H1 (cell line): ENCODE measurements at regions not wholly inside any gene's neighbourhood (a gene's known extent, or its start where the extent isn't known, plus 50 kb on each side); places are given as distances from the start of the nearest gene placed in this dataset.

ENCODE experiments used
- CTCF ChIA-PET: fragments of 300-600 bp; sonication (Branson Sonifier 250); formaldehyde crosslinking; loops from one replicate; lab custom pipeline; 2021; ENCODE audit not compliant: partially characterized antibody; lab: Charles Lee
- POLR2A ChIA-PET: fragments of 300-600 bp; sonication (Branson Sonifier 250); formaldehyde crosslinking; loops from one replicate; lab custom pipeline; 2021; ENCODE audit warnings: inconsistent platforms; ENCODE audit not compliant: partially characterized antibody; lab: Charles Lee
- DNase-seq, 2 experiments: peaks; one replicate each; pipeline versions ENCODE4 v3.0.0 to v3.0.0-alpha.2; 2010 to 2022; ENCODE audit warnings: low spot score in 2 of 2, low read depth in 1 of 2, mixed read lengths in 1 of 2
- FAIRE-seq: peaks from 2 replicates; lab custom pipeline; 2011; peaks lifted over from hg19 to GRCh38; lab: Jason Lieb, UNC
- H2AFZ ChIP-seq: 2 replicates; pipeline ENCODE4 v1.8.1; 2012; ENCODE audit warnings: low read length, inconsistent platforms
- H2AK5ac ChIP-seq: 2 replicates; pipeline ENCODE4 v1.6.1; 2013; ENCODE audit warnings: low read depth, low read length
- H2BK120ac ChIP-seq: replicated peaks from 2 replicates; pipeline ENCODE3; 2013; ENCODE audit warnings: low read depth, low read length, inconsistent platforms
- H2BK12ac ChIP-seq: 2 replicates; pipeline ENCODE4 v1.6.1; 2013; ENCODE audit warnings: low read depth, low read length
- H2BK15ac ChIP-seq: 2 replicates; pipeline ENCODE4 v1.6.1; 2013; ENCODE audit warnings: low read length
- H2BK20ac ChIP-seq: 2 replicates; pipeline ENCODE4 v1.6.1; 2013; ENCODE audit warnings: low read length
- H2BK5ac ChIP-seq: 2 replicates; pipeline ENCODE4 v1.6.1; 2013; ENCODE audit warnings: low read depth, low read length
- H3K14ac ChIP-seq: 2 replicates; pipeline ENCODE4 v1.6.1; 2013; ENCODE audit warnings: inconsistent platforms; ENCODE audit not compliant: insufficient read length
- H3K18ac ChIP-seq: 2 replicates; pipeline ENCODE4 v1.6.1; 2013; ENCODE audit warnings: low read length; ENCODE audit errors: extremely low read depth
- H3K23ac ChIP-seq: 2 replicates; pipeline ENCODE4 v1.6.1; 2013; ENCODE audit warnings: inconsistent platforms; ENCODE audit not compliant: insufficient read length
- H3K23me2 ChIP-seq: 2 replicates; pipeline ENCODE4 v1.6.1; 2013; ENCODE audit warnings: low read depth, low read length
- H3K27ac ChIP-seq: 2 replicates; pipeline ENCODE4 v1.6.1; 2011; ENCODE audit warnings: low read depth, low read length, inconsistent platforms
- H3K27me3 ChIP-seq, 4 experiments: replicated peaks in 1 of 4; 1 replicate in 1 of 4; 2 replicates in 3 of 4; pipeline versions ENCODE4 v1.6.1 to v1.8.1; 2011 to 2013; ENCODE audit warnings: low read length in 3 of 4, mild to moderate bottlenecking in 3 of 4, inconsistent platforms in 2 of 4, mixed read lengths in 2 of 4, moderate library complexity in 1 of 4; ENCODE audit not compliant: control insufficient read depth in 3 of 4, insufficient read depth in 3 of 4; ENCODE audit errors: extremely low read depth in 1 of 4
- H3K36me3 ChIP-seq, 4 experiments: 2 replicates each; pipeline versions ENCODE4 v1.6.1 to v1.8.1; 2011 to 2013; ENCODE audit warnings: mild to moderate bottlenecking in 4 of 4, low read length in 3 of 4, moderate library complexity in 2 of 4, control low read depth in 1 of 4, inconsistent platforms in 1 of 4; ENCODE audit not compliant: insufficient read depth in 4 of 4, control insufficient read depth in 2 of 4
- H3K4ac ChIP-seq: replicated peaks from 2 replicates; pipeline ENCODE3; 2013; ENCODE audit warnings: low read length, low read depth, mixed read lengths, inconsistent platforms; ENCODE audit not compliant: insufficient read length
- H3K4me1 ChIP-seq, 4 experiments: replicated peaks in 1 of 4; 1 replicate in 1 of 4; 2 replicates in 3 of 4; pipeline versions ENCODE4 v1.6.1 to v1.8.1; 2011 to 2013; ENCODE audit warnings: low read length in 3 of 4, inconsistent platforms in 2 of 4, mixed read lengths in 1 of 4; ENCODE audit not compliant: insufficient read depth in 4 of 4, control insufficient read depth in 3 of 4
- H3K4me2 ChIP-seq, 2 experiments: 2 replicates each; pipeline versions ENCODE4 v1.6.1 to v1.8.1; 2011 to 2013; ENCODE audit warnings: low read depth in 2 of 2, low read length in 2 of 2, control low read depth in 1 of 2, inconsistent platforms in 1 of 2, mild to moderate bottlenecking in 1 of 2; ENCODE audit not compliant: insufficient read depth in 1 of 2
- H3K4me3 ChIP-seq, 4 experiments: fragments of 200-600, 300-600 bp in 1 of 4; sonication (generic), shearing (Covaris generic), sonication (Bioruptor Twin) in 1 of 4; 2 replicates each; pipeline versions ENCODE4 v1.5.1 to v1.8.1; 2011 to 2016; ENCODE audit warnings: low read length in 4 of 4, low read depth in 3 of 4, control low read depth in 2 of 4, inconsistent platforms in 2 of 4, mild to moderate bottlenecking in 2 of 4, mixed read lengths in 1 of 4, moderate library complexity in 1 of 4; ENCODE audit not compliant: insufficient read depth in 2 of 4; ENCODE audit errors: extremely low read depth in 1 of 4
- H3K56ac ChIP-seq: replicated peaks from 2 replicates; pipeline ENCODE3; 2013; ENCODE audit warnings: low read depth, mild to moderate bottlenecking, mixed read lengths, low read length, inconsistent platforms; ENCODE audit not compliant: insufficient read length
- H3K79me1 ChIP-seq: 2 replicates; pipeline ENCODE4 v1.6.1; 2013; ENCODE audit warnings: low read depth, low read length, control low read depth
- H3K79me2 ChIP-seq, 2 experiments: 2 replicates each; pipeline versions ENCODE4 v1.6.1 to v1.8.1; 2012 to 2013; ENCODE audit warnings: low read length in 2 of 2, mild to moderate bottlenecking in 2 of 2, inconsistent platforms in 1 of 2; ENCODE audit not compliant: insufficient read depth in 2 of 2, control insufficient read depth in 1 of 2
- H3K9ac ChIP-seq, 4 experiments: replicated peaks in 1 of 4; 1 replicate in 1 of 4; 2 replicates in 3 of 4; pipeline versions ENCODE4 v1.6.1 to v1.8.1; 2011 to 2013; ENCODE audit warnings: low read depth in 3 of 4, low read length in 3 of 4, control low read depth in 2 of 4, mild to moderate bottlenecking in 2 of 4, moderate library complexity in 2 of 4, inconsistent platforms in 1 of 4; ENCODE audit errors: extremely low read depth in 1 of 4
- H3K9me3 ChIP-seq, 2 experiments: 2 replicates each; pipeline versions ENCODE4 v1.6.1 to v1.8.1; 2012 to 2013; ENCODE audit warnings: mild to moderate bottlenecking in 2 of 2, moderate library complexity in 2 of 2, control low read depth in 1 of 2, inconsistent platforms in 1 of 2, low read depth in 1 of 2, low read length in 1 of 2, mixed read lengths in 1 of 2; ENCODE audit not compliant: insufficient read depth in 2 of 2
- H4K20me1 ChIP-seq, 2 experiments: replicated peaks in 1 of 2; 2 replicates each; pipeline versions ENCODE3 to v1.8.1; 2011 to 2013; ENCODE audit warnings: inconsistent platforms in 2 of 2, low read length in 2 of 2, mild to moderate bottlenecking in 1 of 2; ENCODE audit not compliant: insufficient read depth in 2 of 2, control insufficient read depth in 1 of 2
- H4K5ac ChIP-seq: 2 replicates; pipeline ENCODE4 v1.6.1; 2013; ENCODE audit warnings: low read length, low read depth, mixed read lengths, inconsistent platforms; ENCODE audit not compliant: insufficient read length
- H4K8ac ChIP-seq: 2 replicates; pipeline ENCODE4 v1.8.0; 2013; ENCODE audit warnings: mild to moderate bottlenecking, moderate library complexity, low read length, inconsistent platforms; ENCODE audit not compliant: insufficient read depth; ENCODE audit errors: extremely low read depth
- H4K91ac ChIP-seq: replicated peaks from 2 replicates; pipeline ENCODE3; 2013; ENCODE audit warnings: low read length, mixed read lengths, inconsistent platforms; ENCODE audit not compliant: insufficient read length
- BACH1 ChIP-seq: IDR thresholded peaks from 2 replicates; pipeline ENCODE4 v1.6.1; 2012; ENCODE audit warnings: low read length, improper control_type of control experiment
- BCL11A ChIP-seq, 2 experiments: IDR thresholded peaks; one replicate each; pipeline ENCODE4 v1.6.1; 2011; ENCODE audit warnings: low read depth in 2 of 2, low read length in 2 of 2, mild to moderate bottlenecking in 2 of 2
- BRCA1 ChIP-seq: IDR thresholded peaks from 2 replicates; pipeline ENCODE4 v1.6.1; 2012; ENCODE audit warnings: low read depth, low read length, improper control_type of control experiment
- GABPA ChIP-seq: IDR thresholded peaks from 2 replicates; pipeline ENCODE4 v1.6.1; 2011; ENCODE audit warnings: mild to moderate bottlenecking, low read length, moderate library complexity, borderline replicate concordance; ENCODE audit not compliant: insufficient read depth
- NANOG ChIP-seq: IDR thresholded peaks from 2 replicates; pipeline ENCODE4 v1.6.1; 2011; ENCODE audit warnings: low read length, low read depth, mild to moderate bottlenecking, inconsistent platforms; ENCODE audit not compliant: insufficient read depth, poor library complexity, severe bottlenecking
- RXRA ChIP-seq: IDR thresholded peaks from 2 replicates; pipeline ENCODE4 v1.6.1; 2011; ENCODE audit warnings: low read depth, mild to moderate bottlenecking, low read length, moderate library complexity; ENCODE audit not compliant: insufficient read depth
- SIN3A ChIP-seq, 2 experiments: IDR thresholded peaks in 1 of 2; conservative IDR thresholded peaks in 1 of 2; 2 replicates each; pipeline ENCODE4 v1.6.1; 2011 to 2012; ENCODE audit warnings: low read length in 2 of 2, improper control_type of control experiment in 1 of 2, low read depth in 1 of 2, mild to moderate bottlenecking in 1 of 2
- SP2 ChIP-seq: IDR thresholded peaks from 2 replicates; pipeline ENCODE4 v1.6.1; 2012; ENCODE audit warnings: mild to moderate bottlenecking, low read length, inconsistent platforms
- TAF1 ChIP-seq: IDR thresholded peaks from 2 replicates; pipeline ENCODE4 v1.6.1; 2011; ENCODE audit warnings: mild to moderate bottlenecking, low read depth, low read length
- WGBS, 2 experiments: shearing (Covaris generic) in 1 of 2; methylation state at CpG; one replicate each; pipeline versions ENCODE4 v1.1.6 to v1.1.7; 2013 to 2015; ENCODE audit warnings: low lambda C conversion rate in 2 of 2, mixed read lengths in 2 of 2, inconsistent platforms in 1 of 2, low coverage in 1 of 2, missing lambda C conversion rate in 1 of 2; ENCODE audit not compliant: insufficient replicate concordance in 2 of 2, insufficient coverage in 1 of 2, insufficient read length in 1 of 2; ENCODE audit errors: extremely low coverage in 1 of 2, missing lambda C conversion rate in 1 of 2; 5-methylcytosine and 5-hydroxymethylcytosine counted together
- TF ChIP-seq, protein P1 (sequence below): IDR thresholded peaks from 2 replicates; pipeline ENCODE4 v1.6.1; 2011; ENCODE audit warnings: low read length, improper control_type of control experiment

GRCh38 chr12:19692566-19692965, 253.3 kb downstream of the AEBP2 start:
- H3K79me2 ChIP-seq = no peaks in the 10 kb centered on the region
- H3K18ac ChIP-seq = no peak overlapping the region
- no peak overlapping the region for H2AK5ac ChIP-seq
- no peak overlapping the region for H4K5ac ChIP-seq
- no peak overlapping the region for H3K4me3 ChIP-seq
- DNase-seq (no peak), FAIRE-seq (no peak)
- POLR2A ChIA-PET = no interaction called here
- H3K27ac ChIP-seq = no peak overlapping the region
- WGBS, 2 experiments = 95% methylated on average over 1 of the region's 1 CpG; no CpG with 5 or more reads in 1 of the 2 experiments
- no peak overlapping the region for H3K56ac ChIP-seq
- no peaks in the 10 kb centered on the region for H4K20me1 ChIP-seq
- no peak for TF ChIP-seq GABPA
- TF ChIP-seq TAF1 = no peak
- TF ChIP-seq RXRA = no peak
- TF ChIP-seq SIN3A (conservative IDR thresholded peaks at IDR 0.05 in 1 of 2, IDR thresholded peaks at IDR 0.05 in 1 of 2; ENCODE audit: low read depth in 1 of 2, low read length in 2 of 2) = no peak
- TF ChIP-seq, protein P1, sequence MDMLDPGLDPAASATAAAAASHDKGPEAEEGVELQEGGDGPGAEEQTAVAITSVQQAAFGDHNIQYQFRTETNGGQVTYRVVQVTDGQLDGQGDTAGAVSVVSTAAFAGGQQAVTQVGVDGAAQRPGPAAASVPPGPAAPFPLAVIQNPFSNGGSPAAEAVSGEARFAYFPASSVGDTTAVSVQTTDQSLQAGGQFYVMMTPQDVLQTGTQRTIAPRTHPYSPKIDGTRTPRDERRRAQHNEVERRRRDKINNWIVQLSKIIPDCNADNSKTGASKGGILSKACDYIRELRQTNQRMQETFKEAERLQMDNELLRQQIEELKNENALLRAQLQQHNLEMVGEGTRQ = no peak
- TF ChIP-seq BRCA1 = no peak
- no peak for TF ChIP-seq SP2
- no peak for TF ChIP-seq NANOG
- no peak for TF ChIP-seq BACH1
- no peak for TF ChIP-seq BCL11A (IDR thresholded peaks at IDR 0.05; ENCODE audit: low read depth in 2 of 2, low read length in 2 of 2)
- no peak overlapping the region for H2BK15ac ChIP-seq
- CTCF ChIA-PET = interaction anchor here (1.6 kb wide), 1 partner anchor 10 kb away, joined by 4 read pairs; no protein-coding TSS in a partner anchor
- H3K23ac ChIP-seq = no peak overlapping the region
- no peaks in the 10 kb centered on the region for H3K79me1 ChIP-seq
- H3K36me3 ChIP-seq = no peaks in the 10 kb centered on the region
- H3K14ac ChIP-seq = no peak overlapping the region
- no peak overlapping the region for H2AFZ ChIP-seq
- H2BK5ac ChIP-seq = no peak overlapping the region
- H2BK120ac ChIP-seq = no peak overlapping the region
- no peak overlapping the region for H4K91ac ChIP-seq
- H3K4me2 ChIP-seq = no peak overlapping the region
- no peak overlapping the region for H2BK12ac ChIP-seq
- no peaks in the 10 kb centered on the region for H3K27me3 ChIP-seq
- H2BK20ac ChIP-seq = no peak overlapping the region
- no peaks in the 10 kb centered on the region for H3K9me3 ChIP-seq
- H4K8ac ChIP-seq = no peak overlapping the region
- no peaks in the 10 kb centered on the region for H3K4me1 ChIP-seq
- no peaks in the 10 kb centered on the region for H3K23me2 ChIP-seq
- no peak overlapping the region for H3K4ac ChIP-seq
- H3K9ac ChIP-seq = no peak overlapping the region
